Activated CD4-positive, alpha-beta T cell treated with anti-CD3 and anti-CD28 coated beads, Interleukin-2, amount 50 U/mL, for 24 hours (primary cell): ENCODE measurements at regions not wholly inside any gene's neighbourhood (a gene's known extent, or its start where the extent isn't known, plus 50 kb on each side); places are given as distances from the start of the nearest gene placed in this dataset.
A peak's percentile ranks its signal among the peaks of the same experiment; 100 is the strongest.

Experiments used
- DNase-seq, 2 donors: peaks; one replicate each; pipeline ENCODE4 v3.0.0-alpha.2; 2020; ENCODE audit warnings: low read depth in 1 of 2, low spot score in 1 of 2

GRCh38 chr5:108649646-108650045, 98.1 kb upstream of the FER start:
- no peak for DNase-seq

DNA sequence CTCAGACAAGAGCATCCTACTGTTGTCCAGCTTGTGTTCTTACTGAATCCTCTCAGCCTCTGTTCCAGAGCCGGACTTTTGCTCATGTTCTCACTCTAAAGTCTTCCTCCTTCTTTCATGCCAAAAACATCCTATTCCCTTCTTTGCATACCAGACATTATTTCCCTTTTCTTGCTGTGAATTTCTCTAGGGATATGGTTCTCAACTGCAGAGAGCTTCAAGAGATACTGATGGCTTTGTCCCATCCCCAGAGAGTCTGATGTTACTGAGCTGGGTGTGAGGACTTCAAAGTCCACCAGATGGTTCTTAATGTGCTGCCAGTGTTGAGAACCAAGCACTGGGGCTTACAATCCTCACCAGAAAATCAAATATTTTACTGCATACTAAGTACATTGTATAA, 98.6 kb upstream of the FER start:
- no peak for DNase-seq

- DNase-seq = peak; percentile 13 to 47
These were observed 105.4 kb upstream of the FER start for GRCh38 chr5:108642170-108642906.

DNA sequence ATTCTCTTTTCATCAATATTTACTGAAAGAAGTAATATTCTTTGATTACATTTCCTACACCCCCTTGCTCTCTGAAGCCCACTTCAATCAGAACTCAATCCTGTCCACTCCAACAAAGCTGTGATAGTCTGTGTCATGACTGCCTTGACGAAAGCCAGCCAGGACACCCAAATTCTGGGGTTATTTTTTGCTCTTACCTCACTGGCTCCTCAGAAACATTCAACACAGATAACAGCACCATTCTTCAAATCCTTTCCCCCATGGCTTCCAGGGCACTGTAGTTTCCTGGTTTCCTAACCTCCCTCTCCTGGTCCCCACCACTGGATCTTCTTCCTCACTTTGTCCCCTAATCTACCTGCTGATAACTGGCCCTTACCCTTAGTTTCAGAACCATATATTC, 106.1 kb upstream of the FER start:
- DNase-seq = no peak

DNA sequence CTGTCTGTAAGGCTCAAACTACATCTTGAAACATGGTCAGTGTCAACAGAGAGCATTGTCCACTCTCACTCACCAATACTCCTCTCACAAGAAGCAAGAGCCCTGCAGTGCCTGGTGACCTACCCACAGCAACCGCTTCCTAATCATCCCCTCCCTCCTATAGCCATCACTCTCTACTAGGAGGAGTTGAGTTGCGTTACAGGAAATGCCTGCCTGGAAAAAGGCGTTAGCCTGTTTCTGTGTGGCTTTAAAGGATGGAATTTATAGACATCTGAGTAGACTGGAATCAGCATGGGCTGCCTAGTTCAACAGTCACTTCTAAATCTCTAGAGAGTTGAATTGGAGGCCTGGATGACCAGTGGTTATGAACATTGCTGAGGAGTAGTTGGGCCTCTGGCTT, 108.3 kb upstream of the FER start:
- no peak for DNase-seq

- DNase-seq = no peak
These were observed 109.7 kb upstream of the FER start for GRCh38 chr5:108638021-108638420.

GRCh38 chr5:108637134-108637533, 110.6 kb upstream of the FER start:
- DNase-seq = no peak

DNA sequence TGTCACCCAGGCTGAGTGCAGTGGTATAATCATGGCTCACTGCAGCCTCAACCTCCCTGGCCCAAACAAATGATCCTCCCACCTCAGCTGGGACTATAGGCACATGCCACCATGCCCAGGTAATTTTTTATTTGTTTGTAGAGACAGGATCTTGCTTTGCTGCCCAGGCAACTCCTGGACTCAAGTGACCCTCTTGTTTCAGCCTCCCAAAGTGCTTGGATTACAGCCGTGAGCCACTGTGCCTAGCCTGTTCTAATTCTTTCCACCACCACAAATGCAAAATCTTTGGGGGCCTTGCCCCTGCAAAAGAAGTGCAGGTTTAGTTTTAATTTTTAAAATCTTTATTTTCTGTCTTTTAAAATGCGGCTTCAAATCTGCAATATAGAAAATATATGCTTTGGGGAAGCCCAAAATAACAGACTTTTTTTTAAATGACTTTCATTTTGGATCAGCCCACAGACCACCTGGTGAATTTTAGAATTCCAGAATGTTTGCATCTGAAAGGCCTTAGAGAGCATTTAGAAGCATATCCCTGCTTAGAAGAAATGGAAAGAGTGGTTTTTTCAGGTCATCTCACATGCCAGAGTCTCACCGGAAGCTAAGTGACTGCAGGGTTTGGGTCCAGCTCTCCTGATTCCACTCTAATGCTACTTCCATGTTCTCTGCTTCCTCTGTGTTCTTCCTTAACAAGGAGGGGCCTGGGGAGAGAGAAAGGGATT, 111.4 kb upstream of the FER start:
- DNase-seq = no peak

DNA sequence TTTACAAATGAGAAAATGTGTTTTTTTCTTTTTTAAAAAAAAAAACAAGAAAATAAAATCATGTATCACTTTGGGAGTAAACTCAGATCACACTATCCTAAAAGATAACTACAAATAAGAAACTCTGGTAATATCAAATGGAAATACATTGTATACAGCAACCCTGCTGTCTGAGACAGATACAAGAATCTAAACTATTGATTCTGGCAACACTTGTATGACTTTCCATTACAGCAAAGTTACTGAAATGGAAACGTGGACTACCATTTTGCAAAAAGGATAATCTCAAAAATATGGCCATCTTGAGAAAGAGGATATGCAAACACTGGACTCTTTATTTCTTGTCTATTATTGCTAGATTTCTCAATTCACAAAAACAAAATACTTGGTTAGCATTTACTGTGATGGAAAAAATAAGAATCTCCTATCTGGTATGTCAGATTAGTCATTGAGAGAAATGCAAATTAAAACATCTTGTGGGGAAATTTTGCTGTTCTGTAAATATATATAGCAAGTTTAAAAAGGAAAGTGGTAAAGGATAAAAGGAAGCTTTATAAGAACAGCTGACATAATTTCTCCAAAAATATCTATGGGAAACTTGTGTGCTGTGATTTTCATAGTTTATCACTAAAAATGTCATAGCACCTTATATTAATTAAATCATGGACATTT, 112.9 kb upstream of the FER start:
- DNase-seq = no peak

GRCh38 chr5:108634010-108634616, 113.6 kb upstream of the FER start:
- DNase-seq = no peak

- no peak for DNase-seq
These were observed 117.7 kb upstream of the FER start for GRCh38 chr5:108629779-108630528.

- no peak for DNase-seq
These were observed 122.0 kb upstream of the FER start for GRCh38 chr5:108625654-108626053.

DNA sequence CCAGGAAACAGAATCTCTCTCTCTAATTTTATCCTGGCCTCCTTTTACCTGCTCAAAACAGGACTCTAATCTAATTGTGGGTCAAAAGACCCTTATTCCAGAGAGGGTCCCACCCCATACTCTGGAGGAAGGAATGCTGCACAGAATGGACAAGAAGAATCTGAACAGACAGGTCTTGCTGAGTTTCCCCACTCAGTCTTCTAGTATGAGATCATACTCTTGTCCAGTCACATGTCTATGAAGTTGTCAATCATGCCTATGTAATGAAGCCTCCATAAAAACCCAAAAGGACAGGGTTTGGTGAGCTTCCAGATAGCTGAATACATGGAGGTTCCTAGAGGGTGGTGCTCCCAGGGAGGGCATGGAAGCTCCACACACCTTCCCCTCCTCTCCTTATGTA, 123.9 kb upstream of the FER start:
- no peak for DNase-seq

DNA sequence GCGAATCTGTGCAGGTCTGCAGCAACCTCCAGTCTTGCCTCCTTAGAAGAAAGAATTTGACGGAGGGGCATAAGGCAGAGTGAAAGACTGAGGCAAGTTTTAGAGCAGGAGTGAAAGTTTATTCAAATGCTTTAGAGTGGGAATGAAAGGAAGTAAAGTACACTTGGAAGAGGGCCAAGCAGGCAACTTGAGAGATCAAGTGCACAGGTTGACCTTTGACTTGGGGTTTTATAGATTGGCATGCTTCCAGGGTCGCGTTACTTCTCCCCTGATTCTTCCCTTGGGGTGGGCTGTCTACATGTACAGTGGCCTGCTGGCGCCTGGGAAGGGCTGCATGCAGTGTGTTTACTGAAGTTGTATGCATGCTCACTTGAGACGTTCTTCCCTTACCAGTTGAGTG, 127.2 kb upstream of the FER start:
- no peak for DNase-seq

- no peak for DNase-seq
These were observed 127.9 kb upstream of the FER start for GRCh38 chr5:108619815-108620214.

DNA sequence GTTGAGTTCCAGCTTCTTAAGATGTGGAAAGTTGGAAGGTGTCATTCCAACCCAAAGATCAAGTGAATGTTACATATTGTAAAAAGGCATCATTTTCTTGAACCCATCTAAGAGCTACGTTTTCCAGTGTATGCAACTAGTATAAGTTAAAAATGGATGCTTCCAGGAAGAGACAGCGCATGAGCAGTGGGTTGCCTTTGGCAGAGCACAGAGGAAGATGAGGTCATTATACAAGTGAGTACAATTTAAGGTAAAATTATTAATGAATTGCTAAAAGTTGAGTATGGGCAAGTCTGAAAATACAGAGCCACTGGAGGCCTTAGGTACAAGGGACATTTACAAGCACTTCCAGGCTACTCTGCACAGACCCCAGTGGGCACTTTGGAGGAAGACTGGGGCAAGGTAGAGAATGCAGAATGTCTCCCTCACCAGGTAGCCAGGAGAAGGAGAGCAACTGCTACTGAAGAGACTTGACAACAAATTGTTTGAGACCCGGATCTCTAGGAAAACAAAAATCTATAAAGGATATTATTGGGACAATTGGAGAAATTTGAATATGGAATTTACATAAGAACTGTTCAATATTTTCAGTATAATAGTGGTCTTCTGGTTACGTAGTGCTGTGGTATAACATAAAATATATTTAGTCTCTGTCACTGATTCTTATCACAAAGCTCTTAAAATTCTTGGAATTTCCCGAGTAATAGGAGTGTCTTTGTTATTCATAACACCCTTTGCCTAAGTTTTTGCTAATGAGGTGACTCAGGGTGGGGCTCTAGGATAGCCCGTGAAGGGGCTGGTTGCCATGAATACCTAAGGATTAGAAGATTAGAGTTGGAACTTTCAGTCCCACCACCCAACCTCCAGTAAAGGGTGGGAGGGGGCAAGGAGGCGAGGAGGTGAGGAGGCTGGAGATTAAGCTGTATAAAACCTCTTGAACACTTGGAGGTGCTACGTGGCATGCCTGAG, 129.9 kb upstream of the FER start:
- no peak for DNase-seq

- DNase-seq = no peak
These were observed 132.5 kb upstream of the FER start for GRCh38 chr5:108615216-108615615.

DNA sequence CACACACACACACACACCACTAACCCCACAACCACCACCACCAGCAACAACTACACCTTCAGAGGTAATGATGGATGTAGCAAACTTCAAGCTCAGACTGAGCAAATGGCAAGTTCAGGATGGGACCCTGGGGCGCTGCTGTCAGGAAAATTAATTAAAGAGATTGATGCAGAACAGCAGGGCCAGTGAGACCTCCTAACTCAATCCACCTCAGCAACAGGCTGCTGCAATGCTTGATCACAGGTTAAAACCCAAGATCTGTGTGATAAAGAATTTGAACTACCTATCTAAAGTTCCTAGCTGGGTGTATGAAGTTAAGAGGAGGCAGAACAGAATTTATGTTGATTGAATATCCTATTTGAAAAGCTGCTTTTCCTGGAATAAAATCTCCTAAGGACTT, 140.3 kb upstream of the FER start:
- no peak for DNase-seq

GRCh38 chr5:108606185-108606584, 141.5 kb upstream of the FER start:
- DNase-seq = no peak

DNA sequence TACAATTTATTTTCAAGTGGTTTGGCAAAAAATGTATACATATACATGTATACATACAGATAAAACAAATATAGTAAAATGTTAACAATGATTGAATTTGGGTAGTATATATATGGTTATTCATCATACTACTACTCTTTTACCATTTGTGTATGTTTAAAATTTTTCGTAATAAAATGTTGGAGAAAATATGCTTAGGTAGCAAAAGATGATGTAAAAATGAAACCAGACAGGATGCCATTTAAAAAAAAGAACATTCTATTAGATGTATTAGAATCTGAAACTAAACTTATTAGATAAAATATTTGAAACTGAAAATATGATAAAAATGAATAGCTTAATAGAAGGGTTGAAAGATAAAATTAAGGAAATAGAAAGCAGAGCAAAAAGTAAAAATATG, 144.9 kb upstream of the FER start:
- DNase-seq = no peak
